ENCODE measurements at regions not wholly inside any gene's neighbourhood (a gene's known extent, or its start where the extent isn't known, plus 50 kb on each side); places are given as distances from the start of the nearest gene placed in this dataset.
"Not testable (repeated sequence)": the region's sequence is repeated elsewhere in the genome, so short reads cannot be mapped to it uniquely, and the experiment has no call there.

DNA sequence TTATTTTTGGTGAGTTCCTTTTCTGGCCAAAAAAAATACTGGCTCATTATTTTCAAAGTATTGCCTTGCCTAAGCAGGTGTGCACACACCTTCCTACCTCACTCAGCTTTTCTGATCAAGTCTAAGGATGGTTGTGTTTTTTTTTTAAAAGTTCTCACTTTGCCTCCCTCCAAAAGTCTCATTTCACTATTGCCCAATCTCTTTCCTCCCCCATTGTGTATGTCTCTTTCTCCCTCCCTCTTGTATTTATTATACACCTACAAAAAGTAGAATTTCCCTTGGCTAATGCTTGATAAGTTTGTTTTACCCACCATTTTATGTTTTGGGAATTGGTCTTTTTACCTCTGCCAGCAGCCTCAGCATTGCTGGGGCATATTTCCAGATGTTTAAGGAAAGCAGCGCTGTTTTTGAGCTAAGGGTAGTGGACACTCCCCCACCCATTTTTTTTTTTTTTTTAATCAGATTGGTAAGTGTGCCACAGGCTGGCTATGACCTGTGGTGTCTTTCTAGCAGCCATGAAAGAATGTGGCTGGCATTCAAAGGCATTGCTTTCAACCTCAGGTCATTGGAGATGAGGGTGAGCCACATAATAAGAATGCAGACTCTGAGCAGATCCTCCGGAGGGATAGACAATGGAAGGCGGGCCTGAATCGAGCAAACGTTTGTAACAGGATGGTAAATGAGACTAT lies 668.6 kb downstream of the UTRN start:
- DNase-seq (no peak), ATAC-seq (replicated peaks) (no peak)
- H3K27me3 Mint-ChIP-seq, result peaks cover 15 to 16% of the 10 kb centered on the region in 2 donors
- H3K9me3 Mint-ChIP-seq, result peaks cover 0 to 1% of the 10 kb centered on the region in 2 donors
- H3K36me3 Mint-ChIP-seq, result no peaks in the 10 kb centered on the region
- no peak overlapping the region for H3K27ac Mint-ChIP-seq
- H3K4me3 Mint-ChIP-seq, result no peak overlapping the region
- H3K4me1 Mint-ChIP-seq, result no peaks in the 10 kb centered on the region

DNA sequence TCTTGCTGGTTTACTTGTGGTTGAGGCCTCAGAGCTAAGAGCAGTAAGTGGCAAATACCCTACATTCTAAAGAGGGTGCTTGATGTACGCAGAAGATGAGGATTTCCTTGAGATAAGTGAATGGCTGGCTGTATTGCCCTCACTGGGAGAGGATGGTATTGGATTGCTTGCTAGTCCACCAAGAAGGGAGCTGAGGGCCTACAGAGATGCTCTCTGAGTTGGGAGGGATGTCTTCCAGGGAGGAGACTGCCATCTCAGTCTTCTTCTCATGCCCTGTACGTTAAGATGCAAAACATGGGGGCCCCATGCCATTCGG lies 669.1 kb downstream of the UTRN start:
- Mint-ChIP-seq H3K9me3 (peaks cover 0 to 1% of the 10 kb centered on the region in 2 donors), H3K4me1 (no peaks in the 10 kb centered on the region), H3K27me3 (peaks cover 15 to 16% of the 10 kb centered on the region in 2 donors), H3K36me3 (no peaks in the 10 kb centered on the region), H3K27ac (no peak overlapping the region), H3K4me3 (no peak overlapping the region)
- DNase-seq (no peak), ATAC-seq (replicated peaks) (no peak)

DNA sequence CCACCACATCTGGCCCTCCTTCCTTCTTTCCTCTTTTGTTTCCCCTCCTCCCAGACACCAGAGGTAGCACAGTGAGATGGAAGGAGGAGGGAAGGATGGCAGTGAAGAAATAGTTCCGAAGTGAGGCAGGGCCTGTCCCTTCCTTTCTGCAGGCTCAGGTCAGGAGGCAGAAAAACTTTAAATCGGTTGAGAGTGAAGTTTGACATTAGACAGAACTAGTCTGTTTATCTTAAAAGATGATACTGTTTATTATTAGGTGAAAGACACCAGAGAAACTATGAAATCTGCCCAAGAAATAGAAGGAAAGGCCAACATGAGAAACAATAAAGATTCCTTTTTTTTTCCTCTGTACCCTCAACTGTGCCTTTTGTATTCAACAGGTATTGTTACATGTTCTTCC lies 670.3 kb downstream of the UTRN start:
- DNase-seq (no peak), ATAC-seq (replicated peaks) (no peak)
- Mint-ChIP-seq H3K4me3 (no peak overlapping the region), H3K27me3 (peaks cover 12 to 15% of the 10 kb centered on the region in 2 donors), H3K27ac (no peak overlapping the region), H3K9me3 (peaks cover 0 to 1% of the 10 kb centered on the region in 2 donors), H3K4me1 (no peaks in the 10 kb centered on the region), H3K36me3 (no peaks in the 10 kb centered on the region)

DNA sequence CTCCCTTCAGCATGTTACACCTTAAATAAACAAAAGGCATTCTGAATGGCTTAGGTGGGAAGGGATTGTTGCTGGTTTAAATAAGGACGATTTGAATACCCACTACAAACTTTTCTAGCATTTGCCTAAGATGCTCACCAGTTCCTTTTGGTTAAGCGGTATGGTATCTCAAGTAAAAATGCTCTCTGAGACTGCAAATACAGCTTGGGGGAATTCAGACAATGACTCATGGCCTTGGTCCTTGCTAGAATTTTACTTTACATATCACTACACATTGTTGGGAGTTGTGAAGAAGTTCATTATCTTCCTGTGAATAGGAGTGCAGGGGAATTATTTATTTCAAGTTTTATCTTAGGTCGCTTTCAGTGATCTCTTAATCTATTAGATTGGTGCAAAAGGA lies 670.7 kb downstream of the UTRN start:
- peaks cover 11 to 15% of the 10 kb centered on the region in 2 donors for H3K27me3 Mint-ChIP-seq
- no peaks in the 10 kb centered on the region for H3K36me3 Mint-ChIP-seq
- H3K4me3 Mint-ChIP-seq, result no peak overlapping the region
- no peaks in the 10 kb centered on the region for H3K4me1 Mint-ChIP-seq
- H3K9me3 Mint-ChIP-seq, result peaks cover 0 to 1% of the 10 kb centered on the region in 2 donors
- H3K27ac Mint-ChIP-seq, result no peak overlapping the region
- ATAC-seq (replicated peaks), result no peak
- DNase-seq, result no peak

DNA sequence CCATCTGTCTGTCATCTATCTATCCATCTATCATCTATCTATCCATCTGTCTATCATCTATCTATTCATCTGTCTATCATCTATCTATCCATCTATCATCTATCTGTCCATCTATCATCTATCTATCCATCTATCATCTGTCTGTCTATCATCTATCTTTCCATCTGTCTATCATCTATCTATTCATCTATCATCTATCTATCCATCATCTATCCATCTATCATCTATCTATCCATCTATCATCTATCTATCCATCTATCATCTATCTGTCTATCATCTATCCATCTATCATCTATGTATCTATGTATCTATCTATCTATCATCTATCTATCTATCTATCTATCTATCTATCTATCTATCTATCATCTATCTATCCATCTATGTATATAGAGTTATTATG lies 671.6 kb downstream of the UTRN start:
- not testable (repeated sequence) for DNase-seq; H3K4me1 Mint-ChIP-seq; H3K9me3 Mint-ChIP-seq; H3K27ac Mint-ChIP-seq; H3K4me3 Mint-ChIP-seq; ATAC-seq (replicated peaks); H3K36me3 Mint-ChIP-seq
- peaks cover 12 to 15% of the 10 kb centered on the region in 2 donors for H3K27me3 Mint-ChIP-seq

DNA sequence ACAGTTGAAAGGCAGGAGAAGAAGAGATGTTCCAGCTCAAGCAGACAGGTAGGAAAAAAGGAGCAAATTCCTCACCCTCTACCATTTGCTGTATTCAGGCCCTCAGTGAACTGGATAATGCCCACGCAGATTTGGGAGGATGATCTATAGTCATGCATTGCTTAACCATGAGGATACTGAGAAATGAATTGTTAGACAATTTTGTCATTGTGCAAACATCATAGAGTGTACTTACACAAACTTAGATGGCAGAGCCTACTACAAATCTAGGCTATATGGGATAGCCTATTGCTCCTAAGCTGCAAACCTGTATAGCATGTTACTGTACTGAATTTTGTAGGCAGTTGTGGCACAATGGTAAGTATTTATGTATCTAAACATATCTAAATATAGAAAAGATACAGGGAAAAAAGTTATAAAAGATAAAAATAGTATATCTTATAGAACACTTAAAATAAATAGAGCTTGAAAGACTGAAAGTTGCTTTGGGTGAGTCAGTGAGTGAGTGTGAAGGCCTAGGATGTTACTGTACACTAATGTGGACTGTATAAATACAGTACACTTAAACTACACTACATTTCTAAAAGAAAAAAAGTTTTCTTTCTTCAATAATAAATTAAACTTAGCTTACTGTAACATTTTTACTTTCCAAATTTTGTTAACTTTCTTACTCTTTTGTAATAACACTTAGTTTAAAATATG lies 672.3 kb downstream of the UTRN start:
- Mint-ChIP-seq H3K27me3 (peaks cover 12% of the 10 kb centered on the region in 2 donors), H3K9me3 (peaks cover 0 to under 1% of the 10 kb centered on the region in 2 donors)
- ATAC-seq (replicated peaks), result no peak

DNA sequence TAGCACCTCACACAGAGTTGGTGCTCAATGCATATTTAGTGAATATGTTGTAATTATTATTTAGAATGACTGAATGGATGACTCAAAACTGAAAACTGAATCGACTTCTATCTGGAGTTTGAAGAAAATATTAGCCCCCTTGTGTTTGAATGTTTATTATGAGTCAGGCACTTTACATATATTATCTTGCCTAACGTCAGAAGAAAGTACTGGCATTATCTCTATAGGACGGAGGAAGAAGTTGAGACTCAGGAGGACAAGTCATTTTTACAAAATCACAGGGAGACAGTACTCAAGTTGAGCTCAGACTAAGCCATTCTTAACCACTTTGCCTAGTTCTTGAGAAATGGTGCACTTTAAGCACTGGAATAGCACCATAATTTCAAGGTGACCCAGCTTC lies 684.0 kb downstream of the UTRN start:
- no peak overlapping the region for H3K4me3 Mint-ChIP-seq
- ATAC-seq (replicated peaks), result no peak
- peaks cover 4 to 6% of the 10 kb centered on the region in 2 donors for H3K9me3 Mint-ChIP-seq
- H3K36me3 Mint-ChIP-seq, result no peaks in the 10 kb centered on the region
- no peak overlapping the region for H3K27ac Mint-ChIP-seq
- no peaks in the 10 kb centered on the region for H3K4me1 Mint-ChIP-seq
- DNase-seq, result no peak
- peaks cover 0 to 6% of the 10 kb centered on the region in 2 donors for H3K27me3 Mint-ChIP-seq

More for the DNA sequence above, 672.3 kb downstream of the UTRN start:
- no peak for DNase-seq
- no peak overlapping the region for H3K4me3 Mint-ChIP-seq
- H3K27ac Mint-ChIP-seq, result no peak overlapping the region
- no peaks in the 10 kb centered on the region for H3K4me1 Mint-ChIP-seq
- H3K36me3 Mint-ChIP-seq, result no peaks in the 10 kb centered on the region

DNA sequence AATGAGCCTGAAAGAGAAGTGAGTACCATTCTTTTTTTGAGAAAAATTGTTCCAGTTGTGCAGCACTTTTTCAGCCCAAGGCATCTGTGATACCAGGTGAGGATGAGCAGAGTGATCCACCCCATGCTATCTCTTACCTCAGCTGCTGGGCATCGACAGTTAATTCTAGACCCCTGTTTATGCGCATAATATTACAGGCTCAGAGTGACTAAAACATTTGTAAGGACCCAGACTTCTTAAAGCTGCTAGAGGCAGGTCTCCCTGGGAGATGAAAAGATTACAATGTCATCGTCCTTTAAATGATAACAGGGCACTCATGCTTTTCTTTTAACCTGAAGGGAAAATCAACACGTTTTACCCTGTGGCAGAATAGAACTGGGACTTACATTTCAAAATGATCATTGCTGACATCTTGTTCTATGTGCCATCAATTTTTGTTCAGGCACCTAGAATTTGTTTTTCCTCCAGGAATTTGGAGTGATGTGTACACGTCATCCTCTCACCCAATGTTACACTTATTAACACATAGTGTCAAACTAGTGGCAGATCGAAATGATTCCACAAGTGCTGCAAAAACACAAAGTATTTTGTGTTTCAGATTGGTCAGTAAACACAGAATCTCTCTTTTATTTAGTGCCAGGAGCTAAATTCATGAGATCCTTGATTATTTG lies 684.6 kb downstream of the UTRN start:
- Mint-ChIP-seq H3K4me3 (no peak overlapping the region), H3K9me3 (peaks cover 4 to 6% of the 10 kb centered on the region in 2 donors), H3K27me3 (peaks cover 0 to 6% of the 10 kb centered on the region in 2 donors), H3K36me3 (no peaks in the 10 kb centered on the region), H3K4me1 (no peaks in the 10 kb centered on the region), H3K27ac (no peak overlapping the region)
- ATAC-seq (replicated peaks), result no peak
- DNase-seq, result no peak

DNA sequence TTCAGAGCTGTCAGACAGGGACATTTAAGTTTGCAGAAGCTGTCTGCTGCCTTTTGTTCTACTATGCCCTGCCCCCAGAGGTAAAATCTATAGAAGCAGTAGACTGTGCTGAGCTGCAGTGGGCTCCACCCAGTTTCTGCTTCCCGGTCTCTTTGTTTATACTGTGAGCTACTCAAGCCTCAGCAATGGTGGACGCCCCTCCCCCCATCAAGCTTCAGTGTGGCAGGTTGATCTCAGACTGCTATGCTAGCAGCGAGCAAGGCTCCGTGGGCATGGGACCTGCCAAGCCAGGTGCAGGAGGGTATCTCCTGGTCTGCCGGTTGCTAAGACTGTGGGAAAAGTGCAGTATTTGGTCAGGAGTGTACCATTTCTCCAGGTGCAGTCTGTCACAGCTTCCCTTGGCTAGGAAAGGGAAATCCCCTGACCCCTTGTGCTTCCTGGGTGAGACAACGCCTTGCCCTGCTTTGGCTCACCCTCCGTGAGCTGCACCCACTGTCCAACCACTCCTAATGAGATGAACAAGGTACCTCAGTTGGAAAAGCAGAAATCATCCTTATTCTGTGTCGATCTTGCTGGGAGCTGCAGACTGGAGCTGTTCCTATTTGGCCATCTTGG lies 692.2 kb downstream of the UTRN start:
- H3K36me3 Mint-ChIP-seq, H3K27ac Mint-ChIP-seq: not testable (repeated sequence)

DNA sequence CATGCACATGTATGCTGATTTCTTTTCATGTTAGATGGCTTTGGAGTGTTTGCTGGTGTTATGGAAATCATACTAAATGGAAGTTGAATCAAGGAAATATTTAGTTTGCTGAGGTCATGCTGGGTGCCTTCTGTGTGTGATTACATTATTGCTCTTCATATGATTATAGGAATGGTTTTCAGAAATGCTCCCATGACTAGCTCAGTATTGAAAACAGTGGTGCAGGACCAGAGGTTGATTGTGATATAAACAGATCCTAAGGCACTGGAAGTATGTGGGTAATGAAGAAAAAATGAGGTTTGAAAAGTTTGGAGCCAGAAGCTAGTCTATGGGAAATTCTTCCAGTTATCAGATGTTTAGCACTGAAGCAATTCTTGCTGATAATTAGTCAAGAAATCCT lies 693.1 kb downstream of the UTRN start:
- Mint-ChIP-seq H3K27me3 (peaks cover 5 to 23% of the 10 kb centered on the region in 2 donors), H3K36me3 (no peaks in the 10 kb centered on the region), H3K27ac (no peak overlapping the region), H3K4me1 (no peaks in the 10 kb centered on the region), H3K4me3 (no peak overlapping the region), H3K9me3 (peaks cover 6 to 17% of the 10 kb centered on the region in 2 donors)
- no peak for DNase-seq
- ATAC-seq (replicated peaks), result no peak

More for the DNA sequence above, 692.2 kb downstream of the UTRN start:
- H3K9me3 Mint-ChIP-seq, result peaks cover 8 to 14% of the 10 kb centered on the region in 2 donors
- H3K4me3 Mint-ChIP-seq; H3K4me1 Mint-ChIP-seq; DNase-seq; ATAC-seq (replicated peaks): not testable (repeated sequence)
- peaks cover 5 to 20% of the 10 kb centered on the region in 2 donors for H3K27me3 Mint-ChIP-seq

DNA sequence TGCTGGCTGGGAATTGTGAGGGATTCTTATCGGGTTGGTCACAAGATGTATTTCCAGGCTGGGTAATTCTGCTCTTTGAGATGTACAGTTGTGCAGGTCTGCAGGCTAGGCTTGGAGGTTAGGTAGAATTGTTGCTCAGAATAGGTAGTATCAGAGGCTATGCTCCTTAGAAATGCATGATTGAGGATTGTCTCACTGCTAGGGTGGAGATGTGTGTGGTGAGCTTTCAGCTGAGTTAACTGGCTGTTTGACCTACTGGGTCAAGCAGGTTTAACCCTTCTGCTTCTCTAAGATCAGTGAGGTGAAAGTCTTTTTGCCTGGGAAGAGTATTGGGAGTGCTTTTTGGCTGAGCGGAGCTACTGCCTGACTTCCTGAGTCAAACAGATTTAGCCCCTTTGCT lies 701.1 kb downstream of the UTRN start:
- peaks cover 20 to 22% of the 10 kb centered on the region in 2 donors for H3K27me3 Mint-ChIP-seq
- H3K9me3 Mint-ChIP-seq, result peaks cover 9 to 19% of the 10 kb centered on the region in 2 donors
- peaks cover 0 to 4% of the 10 kb centered on the region in 2 donors for H3K36me3 Mint-ChIP-seq
- DNase-seq (no peak), ATAC-seq (replicated peaks) (no peak)
- H3K4me3 Mint-ChIP-seq, result no peak overlapping the region
- H3K4me1 Mint-ChIP-seq, result no peaks in the 10 kb centered on the region
- no peak overlapping the region for H3K27ac Mint-ChIP-seq

DNA sequence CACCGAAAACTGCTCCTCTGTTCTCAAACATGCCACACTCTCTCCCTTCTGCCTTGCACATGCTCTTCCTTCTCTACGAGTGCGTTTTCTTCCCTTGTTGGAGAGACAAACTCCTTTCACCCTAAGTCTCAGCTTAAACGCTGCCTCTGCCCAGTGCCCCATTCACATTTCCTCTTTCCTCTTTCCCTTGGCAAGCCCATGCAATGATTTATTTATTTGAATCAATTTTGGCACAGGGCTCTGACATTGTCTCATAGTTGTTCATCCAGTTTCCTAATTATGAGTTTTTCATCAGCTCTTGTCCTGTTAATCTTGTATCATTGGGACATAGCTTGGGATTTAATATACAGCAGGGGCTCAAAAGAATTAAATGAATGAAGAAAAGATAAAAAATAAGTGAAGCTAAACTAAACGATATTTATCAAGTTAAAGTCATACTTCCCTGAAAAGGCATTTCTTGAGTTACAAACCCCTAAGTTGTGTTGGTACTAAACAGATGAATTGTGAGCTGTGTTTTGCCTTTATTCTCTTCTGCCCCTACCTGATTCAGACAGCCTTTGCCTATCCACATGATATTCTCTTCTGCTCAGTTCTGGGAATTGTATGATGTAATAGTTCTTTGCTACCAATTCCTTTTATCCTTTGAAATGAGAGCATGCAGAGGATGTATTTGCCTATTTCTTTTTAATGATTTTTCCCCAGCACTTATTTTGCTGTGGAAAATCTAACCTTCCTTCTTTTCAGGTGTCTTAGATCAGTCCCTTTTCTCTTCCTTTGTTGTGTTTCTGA lies 704.4 kb downstream of the UTRN start:
- no peak for ATAC-seq (replicated peaks)
- Mint-ChIP-seq H3K27ac (no peak overlapping the region), H3K4me1 (no peaks in the 10 kb centered on the region), H3K4me3 (no peak overlapping the region), H3K9me3 (peaks cover 8 to 11% of the 10 kb centered on the region in 2 donors), H3K36me3 (peaks cover 0 to 4% of the 10 kb centered on the region in 2 donors), H3K27me3 (peaks cover 20 to 24% of the 10 kb centered on the region in 2 donors)
- no peak for DNase-seq

DNA sequence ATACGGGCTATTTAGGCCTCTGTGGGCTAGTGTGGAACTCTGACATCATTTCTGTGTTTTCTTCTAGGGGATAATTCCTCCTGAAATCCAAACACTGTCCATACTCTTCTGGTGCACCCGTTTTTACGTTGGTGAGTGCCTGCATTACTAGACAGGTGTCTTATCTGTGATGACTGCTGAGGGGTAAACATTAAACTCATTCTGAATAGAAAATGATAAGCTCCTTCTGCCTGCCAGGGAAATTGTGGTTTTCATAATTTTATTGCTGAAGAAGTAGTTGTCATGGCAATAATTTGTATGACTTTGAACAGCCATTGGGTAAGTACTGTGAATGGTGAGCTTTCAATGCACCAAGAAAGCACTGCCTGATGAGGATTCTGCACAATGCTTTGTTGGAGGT lies 705.6 kb downstream of the UTRN start:
- Mint-ChIP-seq H3K4me3 (no peak overlapping the region), H3K9me3 (peaks cover 3 to 6% of the 10 kb centered on the region in 2 donors), H3K27me3 (peaks cover 14 to 18% of the 10 kb centered on the region in 2 donors), H3K27ac (no peak overlapping the region), H3K36me3 (no peaks in the 10 kb centered on the region), H3K4me1 (no peaks in the 10 kb centered on the region)
- DNase-seq (no peak), ATAC-seq (replicated peaks) (no peak)

DNA sequence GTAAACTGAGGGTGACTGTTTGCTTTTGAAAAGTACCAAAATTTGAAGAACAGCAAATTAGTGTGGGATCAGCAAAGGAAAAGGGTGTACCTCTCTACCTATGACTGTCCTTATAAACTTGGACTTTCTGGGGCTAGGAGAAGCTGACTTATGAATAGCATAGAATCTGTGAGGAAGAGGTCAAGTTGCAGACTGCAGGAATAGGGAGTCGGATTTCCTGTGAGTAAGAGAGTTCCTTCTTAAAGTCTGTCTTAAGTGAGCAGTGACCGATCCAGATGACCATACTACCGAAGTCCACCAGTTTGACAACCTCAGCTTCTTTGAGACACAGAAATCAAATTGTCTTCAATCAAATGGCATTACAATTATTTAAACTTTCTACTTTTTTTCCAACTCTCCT lies 708.7 kb downstream of the UTRN start:
- H3K27me3 Mint-ChIP-seq, result peaks cover 5 to 13% of the 10 kb centered on the region in 2 donors
- no peak overlapping the region for H3K27ac Mint-ChIP-seq
- H3K36me3 Mint-ChIP-seq, result no peaks in the 10 kb centered on the region
- DNase-seq (no peak), ATAC-seq (replicated peaks) (no peak)
- H3K4me1 Mint-ChIP-seq, result no peaks in the 10 kb centered on the region
- no peak overlapping the region for H3K4me3 Mint-ChIP-seq
- no peaks in the 10 kb centered on the region for H3K9me3 Mint-ChIP-seq
